C1 segment of cervical spinal cord (tissue), 14 donors: ENCODE measurements at regions not wholly inside any gene's neighbourhood (a gene's known extent, or its start where the extent isn't known, plus 50 kb on each side); places are given as distances from the start of the nearest gene placed in this dataset.
"Not testable (repeated sequence)": the region's sequence is repeated elsewhere in the genome, so short reads cannot be mapped to it uniquely, and the experiment has no call there.

Experiments used
- DNase-seq, 14 donors: peaks; one replicate each; lab custom pipeline; 2025; lab: John Stamatoyannopoulos, UW

- DNase-seq, result not testable (repeated sequence)
Observed at GRCh38 chr3:192968901-192969300, 51.2 kb upstream of the MB21D2 start.

GRCh38 chr3:192980632-192981031 lies 63.0 kb upstream of the MB21D2 start:
- DNase-seq, result no peak

- DNase-seq, result no peak
Observed at GRCh38 chr3:192986379-192986778, 68.7 kb upstream of the MB21D2 start.

- DNase-seq, result no peak
Observed at GRCh38 chr3:192991356-192991755, 73.7 kb upstream of the MB21D2 start.

- DNase-seq, result no peak
Observed at GRCh38 chr3:192992361-192992760, 74.7 kb upstream of the MB21D2 start.

GRCh38 chr3:192993411-192993810 lies 75.8 kb upstream of the MB21D2 start:
- no peak for DNase-seq

GRCh38 chr3:193001113-193001512 lies 83.5 kb upstream of the MB21D2 start:
- DNase-seq, result not testable (repeated sequence)

GRCh38 chr3:193003624-193004023 lies 86.0 kb upstream of the MB21D2 start:
- not testable (repeated sequence) for DNase-seq

- no peak for DNase-seq
Observed at GRCh38 chr3:193008654-193009053, 91.0 kb upstream of the MB21D2 start.

- peak in 1 of 14 donors; percentile 2 for DNase-seq
Observed at GRCh38 chr3:193010191-193010590, 92.5 kb upstream of the MB21D2 start.

GRCh38 chr3:193011958-193012357 lies 94.3 kb upstream of the MB21D2 start:
- no peak for DNase-seq

GRCh38 chr3:193014902-193015301 lies 97.2 kb upstream of the MB21D2 start:
- peak in 1 of 14 donors; percentile 46 for DNase-seq

GRCh38 chr3:193016437-193016901 lies 98.8 kb upstream of the MB21D2 start:
- DNase-seq, result peak in 3 of 14 donors; percentile 0 to 29 (median 9)

- DNase-seq, result no peak
Observed at GRCh38 chr3:193021506-193022010, 103.9 kb upstream of the MB21D2 start.

GRCh38 chr3:193023218-193023617 lies 105.6 kb upstream of the MB21D2 start:
- no peak for DNase-seq

- no peak for DNase-seq
Observed at GRCh38 chr3:193028258-193028657, 110.6 kb upstream of the MB21D2 start.

GRCh38 chr3:193029800-193030199 lies 112.1 kb upstream of the MB21D2 start:
- no peak for DNase-seq

GRCh38 chr3:193030276-193030675 lies 112.6 kb upstream of the MB21D2 start:
- DNase-seq, result no peak

- no peak for DNase-seq
Observed at GRCh38 chr3:193031911-193032310, 114.3 kb upstream of the MB21D2 start.

- DNase-seq, result no peak
Observed at GRCh38 chr3:193033226-193033780, 115.6 kb upstream of the MB21D2 start.

GRCh38 chr3:193037828-193038227 lies 120.2 kb upstream of the MB21D2 start:
- not testable (repeated sequence) for DNase-seq

GRCh38 chr3:193039058-193039457 lies 121.4 kb upstream of the MB21D2 start:
- DNase-seq, result no peak

GRCh38 chr3:193040836-193041672 lies 123.4 kb upstream of the MB21D2 start:
- DNase-seq, result peak in 1 of 14 donors; percentile 6
